ENCODE measurements at regions not wholly inside any gene's neighbourhood (a gene's known extent, or its start where the extent isn't known, plus 50 kb on each side); places are given as distances from the start of the nearest gene placed in this dataset.

DNA sequence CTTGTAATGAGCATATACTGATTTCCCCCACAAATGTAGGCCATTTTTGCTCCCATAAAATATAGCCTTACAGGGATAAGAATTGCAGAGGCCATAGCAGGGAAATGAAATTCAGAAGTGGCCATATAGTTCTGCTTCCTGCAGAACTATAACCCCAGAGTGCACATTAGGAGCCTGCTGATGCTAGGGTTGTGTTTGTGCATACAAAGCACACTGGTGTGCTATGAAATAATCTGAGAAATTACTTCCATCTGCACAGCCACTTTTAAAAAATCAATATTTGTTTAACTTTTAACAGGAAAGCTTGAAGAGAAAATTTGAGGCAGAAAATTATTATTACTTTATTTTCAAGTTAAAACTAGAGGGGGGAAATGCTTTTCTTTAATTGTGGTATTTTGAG lies 380.3 kb downstream of the MRPS30 start:
- H3K9me3 ChIP-seq (ENCODE audit: control insufficient read depth in 2 of 3, insufficient read depth in 1 of 3, low read length in 3 of 3) = no peaks in the 10 kb centered on the region
- no peaks in the 10 kb centered on the region for H3K36me3 ChIP-seq (ENCODE audit: control insufficient read depth in 2 of 3, insufficient read depth in 3 of 3, low read length in 3 of 3)
- no peak for FAIRE-seq
- intact Hi-C loops (cut with DNase I) = no loop called here
- no peak for DNase-seq
- H3K27ac ChIP-seq (ENCODE audit: low read depth in 2 of 2, low read length in 2 of 2) = no peak overlapping the region
- H3K4me3 ChIP-seq (ENCODE audit: low read length in 3 of 3) = no peak overlapping the region
- no peaks in the 10 kb centered on the region for H3K4me1 ChIP-seq (ENCODE audit: control insufficient read depth in 2 of 3, insufficient read depth in 2 of 3, low read depth in 1 of 3, low read length in 3 of 3)
- no peak overlapping the region for H3K9ac ChIP-seq (ENCODE audit: low read length in 3 of 3)
- TF ChIP-seq, protein P1, sequence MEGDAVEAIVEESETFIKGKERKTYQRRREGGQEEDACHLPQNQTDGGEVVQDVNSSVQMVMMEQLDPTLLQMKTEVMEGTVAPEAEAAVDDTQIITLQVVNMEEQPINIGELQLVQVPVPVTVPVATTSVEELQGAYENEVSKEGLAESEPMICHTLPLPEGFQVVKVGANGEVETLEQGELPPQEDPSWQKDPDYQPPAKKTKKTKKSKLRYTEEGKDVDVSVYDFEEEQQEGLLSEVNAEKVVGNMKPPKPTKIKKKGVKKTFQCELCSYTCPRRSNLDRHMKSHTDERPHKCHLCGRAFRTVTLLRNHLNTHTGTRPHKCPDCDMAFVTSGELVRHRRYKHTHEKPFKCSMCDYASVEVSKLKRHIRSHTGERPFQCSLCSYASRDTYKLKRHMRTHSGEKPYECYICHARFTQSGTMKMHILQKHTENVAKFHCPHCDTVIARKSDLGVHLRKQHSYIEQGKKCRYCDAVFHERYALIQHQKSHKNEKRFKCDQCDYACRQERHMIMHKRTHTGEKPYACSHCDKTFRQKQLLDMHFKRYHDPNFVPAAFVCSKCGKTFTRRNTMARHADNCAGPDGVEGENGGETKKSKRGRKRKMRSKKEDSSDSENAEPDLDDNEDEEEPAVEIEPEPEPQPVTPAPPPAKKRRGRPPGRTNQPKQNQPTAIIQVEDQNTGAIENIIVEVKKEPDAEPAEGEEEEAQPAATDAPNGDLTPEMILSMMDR (IDR thresholded peaks at IDR 0.05; ENCODE audit: borderline replicate concordance, extremely low read depth, insufficient read depth) = no peak
- no peaks in the 10 kb centered on the region for H3K27me3 ChIP-seq (ENCODE audit: control insufficient read depth, insufficient read depth, low read length)

DNA sequence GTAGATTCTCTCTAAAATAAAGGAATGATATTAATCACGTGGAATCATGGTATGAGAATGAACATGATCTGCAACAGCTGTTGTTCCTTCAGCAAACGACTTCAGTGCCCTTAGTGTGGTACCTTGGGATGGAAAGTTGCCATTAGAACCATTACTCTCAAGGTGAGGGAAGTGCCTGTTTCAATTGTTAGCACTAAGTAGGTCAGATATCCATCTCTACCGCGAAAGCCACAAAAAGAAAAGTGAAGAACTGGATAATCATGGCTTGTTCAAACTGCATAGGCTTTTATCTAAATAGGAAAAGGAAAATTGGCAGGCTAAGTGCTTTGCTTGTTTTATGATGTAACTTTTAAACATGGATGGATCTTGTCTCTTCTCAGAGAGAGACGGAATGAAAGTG lies 380.7 kb downstream of the MRPS30 start:
- H3K4me1 ChIP-seq (ENCODE audit: control insufficient read depth in 2 of 3, insufficient read depth in 2 of 3, low read depth in 1 of 3, low read length in 3 of 3) = no peaks in the 10 kb centered on the region
- H3K36me3 ChIP-seq (ENCODE audit: control insufficient read depth in 2 of 3, insufficient read depth in 3 of 3, low read length in 3 of 3) = no peaks in the 10 kb centered on the region
- no peaks in the 10 kb centered on the region for H3K9me3 ChIP-seq (ENCODE audit: control insufficient read depth in 2 of 3, insufficient read depth in 1 of 3, low read length in 3 of 3)
- FAIRE-seq = no peak
- DNase-seq = no peak
- TF ChIP-seq, protein P1 (IDR thresholded peaks at IDR 0.05; ENCODE audit: borderline replicate concordance, extremely low read depth, insufficient read depth) = no peak
- intact Hi-C loops (cut with DNase I) = no loop called here
- no peak overlapping the region for H3K4me3 ChIP-seq (ENCODE audit: low read length in 3 of 3)
- no peak overlapping the region for H3K27ac ChIP-seq (ENCODE audit: low read depth in 2 of 2, low read length in 2 of 2)
- H3K9ac ChIP-seq (ENCODE audit: low read length in 3 of 3) = no peak overlapping the region
- H3K27me3 ChIP-seq (ENCODE audit: control insufficient read depth, insufficient read depth, low read length) = no peaks in the 10 kb centered on the region

DNA sequence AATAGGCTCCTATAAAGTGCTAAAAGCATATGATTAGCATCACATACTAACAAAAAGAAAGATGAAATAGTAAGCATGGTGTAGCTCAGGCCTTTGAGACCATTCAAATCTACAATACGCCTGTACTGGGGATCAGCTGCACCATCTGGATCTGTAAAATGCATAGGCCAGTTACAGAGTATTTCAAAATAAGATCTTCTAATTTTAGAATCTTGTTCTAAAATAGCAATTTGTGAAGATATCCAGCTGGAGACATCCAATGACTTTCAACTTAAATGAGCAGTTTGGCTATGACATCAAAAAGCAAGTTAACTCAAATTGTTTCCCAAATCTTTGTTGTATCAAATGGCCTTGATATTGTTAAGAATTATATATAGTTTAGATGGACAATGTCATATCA lies 386.3 kb downstream of the MRPS30 start:
- TF ChIP-seq, protein P1 (IDR thresholded peaks at IDR 0.05; ENCODE audit: borderline replicate concordance, extremely low read depth, insufficient read depth) = no peak
- intact Hi-C loops (cut with DNase I) = no loop called here

More for the DNA sequence above, 386.3 kb downstream of the MRPS30 start:
- no peaks in the 10 kb centered on the region for H3K4me1 ChIP-seq (ENCODE audit: control insufficient read depth in 2 of 3, insufficient read depth in 2 of 3, low read depth in 1 of 3, low read length in 3 of 3)
- no peak overlapping the region for H3K27ac ChIP-seq (ENCODE audit: low read depth in 2 of 2, low read length in 2 of 2)
- H3K4me3 ChIP-seq (ENCODE audit: low read length in 3 of 3) = no peak overlapping the region
- no peaks in the 10 kb centered on the region for H3K27me3 ChIP-seq (ENCODE audit: control insufficient read depth, insufficient read depth, low read length)
- DNase-seq = no peak
- H3K9ac ChIP-seq (ENCODE audit: low read length in 3 of 3) = no peak overlapping the region
- no peaks in the 10 kb centered on the region for H3K9me3 ChIP-seq (ENCODE audit: control insufficient read depth in 2 of 3, insufficient read depth in 1 of 3, low read length in 3 of 3)
- no peaks in the 10 kb centered on the region for H3K36me3 ChIP-seq (ENCODE audit: control insufficient read depth in 2 of 3, insufficient read depth in 3 of 3, low read length in 3 of 3)
- FAIRE-seq = no peak

All from kidney (tissue), 13 donors.